Mucosa of descending colon (tissue), 3 donors: ENCODE measurements at regions not wholly inside any gene's neighbourhood (a gene's known extent, or its start where the extent isn't known, plus 50 kb on each side); places are given as distances from the start of the nearest gene placed in this dataset.

Experiments used
- ATAC-seq: fragments of 200-7000 bp; cut with Tn5 transposase; one replicate; pipeline ENCODE4 v1.9.1; 2020; ENCODE audit warnings: mild to moderate bottlenecking, moderate library complexity
- DNase-seq, 3 donors: peaks; one replicate each; pipeline ENCODE4 v3.0.0-alpha.2; 2020
- H3K36me3 ChIP-seq: fragments of 200-600 bp; one replicate; pipeline ENCODE4 v1.8.0; 2021; ENCODE audit warnings: low read depth, mild to moderate bottlenecking
- H3K4me1 ChIP-seq: fragments of 200-600 bp; one replicate; pipeline ENCODE4 v1.8.0; 2021; ENCODE audit warnings: low read depth, mild to moderate bottlenecking
- H3K4me3 ChIP-seq: fragments of 200-600 bp; one replicate; pipeline ENCODE4 v1.8.0; 2021; ENCODE audit warnings: mild to moderate bottlenecking
- H3K9me3 ChIP-seq: fragments of 200-600 bp; one replicate; pipeline ENCODE4 v1.8.0; 2021; ENCODE audit warnings: mild to moderate bottlenecking
- intact Hi-C, 2 donors: fragments of 100-400 bp; cut with DNase I in 1 of 2; cut with micrococcal nuclease in 1 of 2; formaldehyde crosslinking; loops; one replicate each; pipeline versions ENCODE4 v1.11.0 to v1.11.1; 2022; cut with DNase I, micrococcal nuclease
- TF ChIP-seq, protein P1 (sequence below): fragments of 200-600 bp; IDR thresholded peaks from one replicate; pipeline ENCODE4 v1.8.0; 2022; ENCODE audit warnings: antibody characterized with exemption, mild to moderate bottlenecking
- donor health status: DM: no; HTN: no; CAD: no; lungs with moderate emphysema.
- donor health status: DM: no; HTN: no; CAD: no.
- donor health status: DM: no; HTN: yes; CAD: no.

DNA sequence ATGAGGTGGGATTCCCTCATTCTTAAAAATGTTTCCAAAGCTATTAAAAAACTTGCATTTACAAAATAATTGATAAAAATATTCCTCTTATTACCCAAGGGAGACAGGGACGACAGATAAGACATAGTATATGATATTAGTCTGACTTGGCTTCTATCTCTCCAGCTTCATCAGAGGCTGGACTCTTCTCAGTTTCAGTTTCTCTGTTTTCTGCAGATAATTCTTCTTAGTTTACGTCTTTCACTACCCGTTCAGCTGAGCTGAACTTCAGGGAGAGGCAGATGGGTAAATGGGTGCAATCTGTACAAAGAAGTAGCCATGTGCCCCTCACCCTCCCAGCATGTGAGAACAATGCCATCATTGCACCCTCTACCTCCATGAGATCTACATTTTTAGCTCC is 214.0 kb upstream of the SLIT2 start:
- no peaks in the 10 kb centered on the region for H3K36me3 ChIP-seq
- H3K4me3 ChIP-seq, result no peak overlapping the region
- H3K9me3 ChIP-seq, result no peaks in the 10 kb centered on the region
- ATAC-seq (no peak), DNase-seq (no peak)
- no peaks in the 10 kb centered on the region for H3K4me1 ChIP-seq
- intact Hi-C loops, result no loop called here
- TF ChIP-seq, protein P1, sequence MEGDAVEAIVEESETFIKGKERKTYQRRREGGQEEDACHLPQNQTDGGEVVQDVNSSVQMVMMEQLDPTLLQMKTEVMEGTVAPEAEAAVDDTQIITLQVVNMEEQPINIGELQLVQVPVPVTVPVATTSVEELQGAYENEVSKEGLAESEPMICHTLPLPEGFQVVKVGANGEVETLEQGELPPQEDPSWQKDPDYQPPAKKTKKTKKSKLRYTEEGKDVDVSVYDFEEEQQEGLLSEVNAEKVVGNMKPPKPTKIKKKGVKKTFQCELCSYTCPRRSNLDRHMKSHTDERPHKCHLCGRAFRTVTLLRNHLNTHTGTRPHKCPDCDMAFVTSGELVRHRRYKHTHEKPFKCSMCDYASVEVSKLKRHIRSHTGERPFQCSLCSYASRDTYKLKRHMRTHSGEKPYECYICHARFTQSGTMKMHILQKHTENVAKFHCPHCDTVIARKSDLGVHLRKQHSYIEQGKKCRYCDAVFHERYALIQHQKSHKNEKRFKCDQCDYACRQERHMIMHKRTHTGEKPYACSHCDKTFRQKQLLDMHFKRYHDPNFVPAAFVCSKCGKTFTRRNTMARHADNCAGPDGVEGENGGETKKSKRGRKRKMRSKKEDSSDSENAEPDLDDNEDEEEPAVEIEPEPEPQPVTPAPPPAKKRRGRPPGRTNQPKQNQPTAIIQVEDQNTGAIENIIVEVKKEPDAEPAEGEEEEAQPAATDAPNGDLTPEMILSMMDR, result no peak

DNA sequence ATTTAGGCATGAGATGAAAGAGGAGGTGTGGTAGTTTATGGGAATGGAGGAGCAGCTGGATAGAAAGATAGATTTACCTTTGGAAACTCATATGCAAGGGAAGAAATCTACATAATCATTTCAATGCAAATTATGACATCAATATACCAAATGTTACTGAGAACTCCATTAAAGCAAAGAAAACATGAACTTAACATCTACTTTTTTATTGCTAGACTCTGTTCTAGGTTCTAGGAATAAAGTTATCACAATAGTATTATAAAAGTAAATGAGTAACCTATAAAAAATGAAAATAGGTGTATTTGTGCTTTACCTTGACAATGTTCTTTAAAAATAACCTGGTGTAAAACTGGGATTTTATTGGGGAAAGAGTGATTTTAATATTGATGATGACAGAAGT is 221.6 kb upstream of the SLIT2 start:
- DNase-seq (no peak), ATAC-seq (peak; percentile 76)
- Histone ChIP-seq H3K9me3 (no peaks in the 10 kb centered on the region), H3K4me1 (peaks cover 2% of the 10 kb centered on the region), H3K36me3 (no peaks in the 10 kb centered on the region), H3K4me3 (no peak overlapping the region)
- intact Hi-C loops, result no loop called here
- TF ChIP-seq, protein P1, result no peak

DNA sequence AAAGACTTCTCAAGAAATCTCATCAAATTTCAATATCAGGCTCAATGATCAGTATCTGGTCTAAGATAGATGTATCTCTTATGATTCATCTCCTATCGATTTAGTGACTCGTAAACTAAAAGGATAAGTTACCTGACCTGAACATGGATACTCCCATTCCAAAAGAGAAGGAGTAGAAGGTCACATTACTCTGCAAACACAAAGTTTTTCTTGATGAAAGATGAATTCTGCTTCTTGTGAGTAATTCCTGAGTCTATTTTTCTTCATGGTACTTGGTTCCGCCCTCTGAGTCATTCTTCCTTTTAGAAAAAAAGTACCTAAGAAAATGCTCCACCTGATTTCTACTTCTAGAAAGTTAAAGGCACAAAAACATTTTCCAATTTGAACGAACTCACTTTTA is 223.1 kb upstream of the SLIT2 start:
- peak; percentile 42 for ATAC-seq
- no peaks in the 10 kb centered on the region for H3K9me3 ChIP-seq
- intact Hi-C loops, result no loop called here
- peaks cover 2% of the 10 kb centered on the region for H3K4me1 ChIP-seq
- H3K36me3 ChIP-seq, result no peaks in the 10 kb centered on the region
- TF ChIP-seq, protein P1, result no peak
- no peak overlapping the region for H3K4me3 ChIP-seq
- DNase-seq, result no peak

DNA sequence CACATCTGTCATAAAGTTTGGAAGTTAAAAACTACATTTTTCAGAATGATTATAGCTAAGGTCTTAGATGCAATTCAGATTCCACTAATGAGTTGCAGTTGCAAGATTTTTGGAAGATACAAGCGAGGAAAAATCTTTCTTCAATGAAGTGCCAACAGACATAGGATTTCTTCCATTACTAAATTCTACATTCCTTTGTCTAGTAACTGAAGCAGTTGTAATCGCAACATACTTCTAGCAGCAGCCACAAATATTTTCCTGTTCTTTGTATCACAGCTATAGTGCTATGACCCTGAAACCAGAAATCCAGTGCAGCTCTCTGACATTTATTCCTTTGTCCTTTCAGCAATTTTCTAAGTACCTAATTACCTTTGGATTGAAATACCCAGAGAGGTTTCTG is 225.2 kb upstream of the SLIT2 start:
- intact Hi-C loops, result no loop called here
- ATAC-seq (no peak), DNase-seq (no peak)
- H3K36me3 ChIP-seq, result no peaks in the 10 kb centered on the region
- no peaks in the 10 kb centered on the region for H3K9me3 ChIP-seq
- TF ChIP-seq, protein P1, result no peak
- H3K4me1 ChIP-seq, result peaks cover 2% of the 10 kb centered on the region
- no peak overlapping the region for H3K4me3 ChIP-seq

DNA sequence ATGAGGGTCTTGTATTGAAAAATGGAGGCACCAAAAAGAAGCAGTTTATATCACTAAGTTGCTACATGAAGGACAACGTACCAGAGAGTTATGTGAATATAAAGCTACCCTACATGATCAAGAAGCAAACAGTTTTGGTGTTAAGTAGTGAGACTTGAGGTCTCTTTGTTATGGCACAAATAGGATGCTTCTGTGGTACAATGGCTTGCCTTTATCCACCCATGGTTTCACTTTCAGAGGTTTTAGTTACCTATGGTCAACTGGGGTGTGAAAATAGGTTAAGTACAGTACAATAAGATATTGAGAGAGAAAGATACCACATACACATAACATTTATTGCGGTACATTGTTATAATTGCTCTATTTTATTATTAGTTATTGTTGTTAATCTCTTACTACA is 229.2 kb upstream of the SLIT2 start:
- no peak for ATAC-seq
- intact Hi-C loops, result no loop called here
- Histone ChIP-seq H3K4me1 (no peaks in the 10 kb centered on the region), H3K36me3 (no peaks in the 10 kb centered on the region), H3K4me3 (no peak overlapping the region), H3K9me3 (no peaks in the 10 kb centered on the region)
- DNase-seq, result no peak
- TF ChIP-seq, protein P1, result no peak

DNA sequence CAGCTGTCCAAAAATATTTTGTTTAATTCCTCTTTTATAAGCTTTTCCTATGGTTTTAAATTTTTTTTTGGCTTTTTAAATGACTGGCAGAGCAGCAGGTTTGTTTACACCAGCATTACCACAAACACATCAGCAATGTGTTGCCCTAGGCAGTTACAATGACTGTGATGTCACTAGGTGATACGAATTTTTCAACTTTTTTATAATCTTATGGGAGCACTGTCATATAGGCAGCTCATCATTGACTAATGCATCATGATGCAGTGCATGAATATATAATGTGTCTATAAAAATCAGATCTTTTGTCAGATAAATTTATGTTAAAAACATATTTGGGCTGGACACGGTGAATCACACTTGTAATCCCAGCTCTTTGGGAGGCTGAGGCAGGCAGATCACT is 231.6 kb upstream of the SLIT2 start:
- no peak overlapping the region for H3K4me3 ChIP-seq
- TF ChIP-seq, protein P1, result no peak
- no peaks in the 10 kb centered on the region for H3K36me3 ChIP-seq
- DNase-seq (no peak), ATAC-seq (no peak)
- intact Hi-C loops, result no loop called here
- H3K4me1 ChIP-seq, result no peaks in the 10 kb centered on the region
- H3K9me3 ChIP-seq, result no peaks in the 10 kb centered on the region
